ENCODE measurements at regions not wholly inside any gene's neighbourhood (a gene's known extent, or its start where the extent isn't known, plus 50 kb on each side); places are given as distances from the start of the nearest gene placed in this dataset.

GRCh38 chr16:86429663-86430062 lies 80.7 kb upstream of the FOXF1 start:
- TF ChIP-seq POLR2AphosphoS5 (IDR thresholded peaks at IDR 0.05; ENCODE audit: low read depth, low read length) = no peak
- TF ChIP-seq CTCF (IDR thresholded peaks at IDR 0.05) = no peak
- TF ChIP-seq REST (IDR thresholded peaks at IDR 0.05; ENCODE audit: insufficient read depth in 1 of 2, low read depth in 2 of 2, low read length in 1 of 2) = no peak
- no peak for TF ChIP-seq TCF7L2 (IDR thresholded peaks at IDR 0.05; ENCODE audit: low read depth, low read length)

Measured in Panc1 (cell line).